B cell (primary cell): ENCODE measurements at regions not wholly inside any gene's neighbourhood (a gene's known extent, or its start where the extent isn't known, plus 50 kb on each side); places are given as distances from the start of the nearest gene placed in this dataset.

Source experiments
- ATAC-seq: fragments of 200-7000 bp; cut with Tn5 transposase; one replicate; pipeline ENCODE4 v1.10.0; 2021; ENCODE audit warnings: low read depth, mild to moderate bottlenecking, moderate number of reproducible peaks, moderate library complexity
- CTCF ChIA-PET: fragments of 350-600 bp; sonication (Branson Sonifier 250); formaldehyde crosslinking; loops from one replicate; lab custom pipeline; 2021; ENCODE audit warnings: antibody characterized with exemption, inconsistent platforms; lab: Charles Lee
- POLR2A ChIA-PET: fragments of 350-600 bp; sonication (Branson Sonifier 250); formaldehyde crosslinking; loops from one replicate; lab custom pipeline; 2021; ENCODE audit warnings: antibody characterized with exemption; lab: Charles Lee
- DNase-seq: peaks from one replicate; pipeline ENCODE4 v3.0.0; 2013
- H2AFZ ChIP-seq: 2 replicates; pipeline ENCODE4 v1.6.1; 2012; ENCODE audit warnings: mild to moderate bottlenecking, low read depth, low read length; ENCODE audit not compliant: insufficient read depth, poor library complexity, severe bottlenecking
- H3K27ac ChIP-seq, 2 donors: 1 replicate in 1 of 2; 2 replicates in 1 of 2; pipeline ENCODE4 v1.5.1; 2012 to 2013; ENCODE audit warnings: low read length in 2 of 2, mild to moderate bottlenecking in 2 of 2, moderate library complexity in 1 of 2
- H3K27me3 ChIP-seq, 4 experiments: fragments of 200-600 bp in 1 of 4; sonication (generic) in 1 of 4; replicated peaks in 1 of 4; 1 replicate in 2 of 4; 2 replicates in 2 of 4; pipeline versions ENCODE4 v1.6.1 to v1.7.0; 2013 to 2016; ENCODE audit warnings: low read length in 3 of 4, mild to moderate bottlenecking in 2 of 4, mixed read lengths in 1 of 4, moderate library complexity in 1 of 4; ENCODE audit not compliant: insufficient read depth in 4 of 4, control insufficient read depth in 3 of 4; ENCODE audit errors: control extremely low read depth in 1 of 4
- H3K36me3 ChIP-seq, 2 experiments: replicated peaks in 1 of 2; 1 replicate in 1 of 2; 2 replicates in 1 of 2; pipeline versions ENCODE4 v1.6.1 to v1.7.1; 2013; ENCODE audit warnings: low read length in 1 of 2; ENCODE audit not compliant: insufficient read depth in 2 of 2, control insufficient read depth in 1 of 2; ENCODE audit errors: control extremely low read depth in 1 of 2, extremely low read depth in 1 of 2
- H3K4me1 ChIP-seq, 2 donors: fragments of 200-600 bp in 1 of 2; sonication (generic) in 1 of 2; 1 replicate in 1 of 2; 2 replicates in 1 of 2; pipeline versions ENCODE4 v1.5.1 to v1.6.1; 2013 to 2017; ENCODE audit warnings: low read length in 2 of 2; ENCODE audit not compliant: control insufficient read depth in 2 of 2, insufficient read depth in 2 of 2
- H3K4me2 ChIP-seq: replicated peaks from 2 replicates; pipeline ENCODE3; 2012; ENCODE audit warnings: mild to moderate bottlenecking, low read depth, low read length; ENCODE audit not compliant: poor library complexity, severe bottlenecking
- H3K4me3 ChIP-seq, 5 experiments: fragments of 200-600 bp in 1 of 5; sonication (generic) in 1 of 5; 1 replicate in 3 of 5; 2 replicates in 2 of 5; pipeline versions ENCODE4 v1.5.1 to v1.7.0; 2011 to 2016; ENCODE audit warnings: low read length in 4 of 5, mild to moderate bottlenecking in 4 of 5, low read depth in 2 of 5, control low read depth in 1 of 5, moderate library complexity in 1 of 5; ENCODE audit not compliant: insufficient read depth in 1 of 5; ENCODE audit errors: control extremely low read depth in 1 of 5, extremely low read depth in 1 of 5
- H3K79me2 ChIP-seq: fragments of 200-600 bp; sonication (generic); one replicate; pipeline ENCODE4 v1.6.0; 2016; ENCODE audit warnings: low read length; ENCODE audit not compliant: control insufficient read depth, insufficient read depth
- H3K9ac ChIP-seq: fragments of 200-600 bp; sonication (generic); 2 replicates; pipeline ENCODE4 v1.6.1; 2017; ENCODE audit warnings: mild to moderate bottlenecking, low read length, moderate library complexity
- H3K9me3 ChIP-seq, 3 donors: one replicate each; pipeline versions ENCODE4 v1.6.1 to v1.7.1; 2013; ENCODE audit warnings: low read length in 2 of 3; ENCODE audit not compliant: control insufficient read depth in 2 of 3, insufficient read depth in 1 of 3; ENCODE audit errors: control extremely low read depth in 1 of 3
- H4K20me1 ChIP-seq: 2 replicates; pipeline ENCODE4 v1.6.0; 2012; ENCODE audit warnings: mild to moderate bottlenecking, low read length; ENCODE audit not compliant: insufficient read depth, control insufficient read depth, poor library complexity, severe bottlenecking
- H3K27ac Mint-ChIP-seq: one replicate; pipeline ENCODE4 v1.8.0; 2021; ENCODE audit warnings: mixed read lengths
- H3K27me3 Mint-ChIP-seq: one replicate; pipeline ENCODE4 v1.8.0; 2021; ENCODE audit warnings: mixed read lengths
- H3K4me1 Mint-ChIP-seq: one replicate; pipeline ENCODE4 v1.8.0; 2021; ENCODE audit warnings: mixed read lengths
- H3K4me3 Mint-ChIP-seq: one replicate; pipeline ENCODE4 v1.8.0; 2021; ENCODE audit warnings: mixed read lengths
- H3K9me3 Mint-ChIP-seq: one replicate; pipeline ENCODE4 v1.8.0; 2022; ENCODE audit warnings: mixed read lengths; ENCODE audit not compliant: insufficient read depth
- EZH2 ChIP-seq: IDR thresholded peaks from 2 replicates; pipeline ENCODE4 v1.6.1; 2012; ENCODE audit warnings: borderline replicate concordance, low read depth, mild to moderate bottlenecking, moderate library complexity, low read length; ENCODE audit not compliant: insufficient read depth, poor library complexity, severe bottlenecking
- WGBS: methylation state at CpG from one replicate; pipeline ENCODE4 v1.1.5; 2013; ENCODE audit warnings: missing lambda C conversion rate; ENCODE audit not compliant: insufficient coverage; 5-methylcytosine and 5-hydroxymethylcytosine counted together
- intact Hi-C: fragments of 100-400 bp; cut with micrococcal nuclease; formaldehyde crosslinking; loops from one replicate; pipeline ENCODE4 v1.10.0; 2022
- TF ChIP-seq, protein P1 (sequence below): fragments of 200-600 bp; IDR thresholded peaks from one replicate; pipeline ENCODE4 v1.8.0; 2022; ENCODE audit warnings: antibody characterized with exemption, mild to moderate bottlenecking

DNA sequence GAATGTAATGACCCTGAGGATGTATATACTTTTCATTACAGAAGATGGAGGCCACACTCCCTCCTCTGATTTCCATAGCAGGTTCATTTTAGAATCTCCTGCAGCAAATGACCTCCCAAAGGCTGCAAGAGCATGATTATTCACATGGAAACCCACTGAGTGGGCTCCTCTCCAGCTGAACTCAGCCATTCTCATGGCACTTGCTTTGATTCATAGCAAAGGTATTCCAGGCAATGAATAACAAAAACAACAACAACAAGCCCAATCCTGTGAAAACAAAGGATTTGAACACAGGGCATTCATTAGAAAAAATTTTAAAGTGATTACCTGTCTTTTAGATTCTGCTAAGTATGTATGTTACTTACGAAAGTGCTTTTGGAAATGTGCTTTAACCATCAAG is 894.0 kb upstream of the FRG1 start:
- POLR2A ChIA-PET: no interaction called here
- no CpG with 5 or more reads among the region's 1 CpG for WGBS
- H3K27ac ChIP-seq: no peak overlapping the region
- no peak overlapping the region for H3K4me3 ChIP-seq
- CTCF ChIA-PET: no interaction called here
- ATAC-seq (no peak), DNase-seq (no peak)
- H3K36me3 ChIP-seq: no peaks in the 10 kb centered on the region
- no peak for TF ChIP-seq EZH2
- TF ChIP-seq, protein P1, sequence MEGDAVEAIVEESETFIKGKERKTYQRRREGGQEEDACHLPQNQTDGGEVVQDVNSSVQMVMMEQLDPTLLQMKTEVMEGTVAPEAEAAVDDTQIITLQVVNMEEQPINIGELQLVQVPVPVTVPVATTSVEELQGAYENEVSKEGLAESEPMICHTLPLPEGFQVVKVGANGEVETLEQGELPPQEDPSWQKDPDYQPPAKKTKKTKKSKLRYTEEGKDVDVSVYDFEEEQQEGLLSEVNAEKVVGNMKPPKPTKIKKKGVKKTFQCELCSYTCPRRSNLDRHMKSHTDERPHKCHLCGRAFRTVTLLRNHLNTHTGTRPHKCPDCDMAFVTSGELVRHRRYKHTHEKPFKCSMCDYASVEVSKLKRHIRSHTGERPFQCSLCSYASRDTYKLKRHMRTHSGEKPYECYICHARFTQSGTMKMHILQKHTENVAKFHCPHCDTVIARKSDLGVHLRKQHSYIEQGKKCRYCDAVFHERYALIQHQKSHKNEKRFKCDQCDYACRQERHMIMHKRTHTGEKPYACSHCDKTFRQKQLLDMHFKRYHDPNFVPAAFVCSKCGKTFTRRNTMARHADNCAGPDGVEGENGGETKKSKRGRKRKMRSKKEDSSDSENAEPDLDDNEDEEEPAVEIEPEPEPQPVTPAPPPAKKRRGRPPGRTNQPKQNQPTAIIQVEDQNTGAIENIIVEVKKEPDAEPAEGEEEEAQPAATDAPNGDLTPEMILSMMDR: no peak
- H3K9me3 ChIP-seq: no peaks in the 10 kb centered on the region
- H3K9ac ChIP-seq: no peak overlapping the region
- no peak overlapping the region for H3K27ac Mint-ChIP-seq
- no peak overlapping the region for H2AFZ ChIP-seq
- no peaks in the 10 kb centered on the region for H3K4me1 Mint-ChIP-seq
- H3K79me2 ChIP-seq: no peaks in the 10 kb centered on the region
- H3K27me3 Mint-ChIP-seq: no peaks in the 10 kb centered on the region
- intact Hi-C loops: no loop called here
- no peaks in the 10 kb centered on the region for H3K9me3 Mint-ChIP-seq
- H3K4me2 ChIP-seq: no peak overlapping the region
- no peaks in the 10 kb centered on the region for H3K27me3 ChIP-seq
- H4K20me1 ChIP-seq: no peaks in the 10 kb centered on the region
- no peaks in the 10 kb centered on the region for H3K4me1 ChIP-seq
- no peak overlapping the region for H3K4me3 Mint-ChIP-seq

DNA sequence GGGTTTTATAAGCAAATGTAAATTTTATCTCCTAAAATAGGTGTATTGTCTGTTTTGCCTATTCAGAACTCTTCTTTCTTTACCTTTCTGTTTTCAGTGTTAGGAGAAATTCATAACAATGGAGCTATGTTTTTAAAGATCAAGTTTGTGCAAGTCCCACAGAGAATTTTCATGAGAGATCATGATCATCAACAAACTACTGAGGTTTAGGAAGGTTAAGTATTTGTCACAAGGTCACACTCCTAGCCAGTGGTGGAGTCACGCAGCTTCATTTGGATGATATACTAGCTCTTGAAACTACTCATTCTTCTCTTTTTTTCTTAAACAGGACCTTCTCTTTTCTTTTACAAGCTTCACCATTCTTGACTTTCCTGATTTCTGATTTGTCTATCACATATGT is 892.6 kb upstream of the FRG1 start:
- no peaks in the 10 kb centered on the region for H3K27me3 Mint-ChIP-seq
- Histone ChIP-seq H3K4me3 (no peak overlapping the region), H3K9ac (no peak overlapping the region), H3K27me3 (no peaks in the 10 kb centered on the region), H3K9me3 (no peaks in the 10 kb centered on the region), H4K20me1 (no peaks in the 10 kb centered on the region), H2AFZ (no peak overlapping the region), H3K36me3 (no peaks in the 10 kb centered on the region), H3K4me2 (no peak overlapping the region), H3K79me2 (no peaks in the 10 kb centered on the region), H3K27ac (no peak overlapping the region), H3K4me1 (no peaks in the 10 kb centered on the region)
- ChIA-PET POLR2A (no interaction called here), CTCF (no interaction called here)
- DNase-seq (no peak), ATAC-seq (no peak)
- intact Hi-C loops: no loop called here
- no peaks in the 10 kb centered on the region for H3K9me3 Mint-ChIP-seq
- TF ChIP-seq EZH2: no peak
- TF ChIP-seq, protein P1: no peak
- H3K4me3 Mint-ChIP-seq: no peak overlapping the region
- whole genome bisulfite sequencing: no CpG with 5 or more reads among the region's 1 CpG
- no peak overlapping the region for H3K27ac Mint-ChIP-seq
- no peaks in the 10 kb centered on the region for H3K4me1 Mint-ChIP-seq
